WTC11 (cell line): ENCODE measurements at regions not wholly inside any gene's neighbourhood (a gene's known extent, or its start where the extent isn't known, plus 50 kb on each side); places are given as distances from the start of the nearest gene placed in this dataset.

Source experiments
- ATAC-seq: fragments of 200-7000 bp; cut with Tn5 transposase; 2 replicates; pipeline ENCODE4 v1.10.0; 2021; ENCODE audit warnings: mild to moderate bottlenecking, moderate library complexity
- CTCF ChIA-PET: fragments of 300-600 bp; sonication (Branson Sonifier 250); formaldehyde crosslinking; loops from one replicate; lab custom pipeline; 2021; ENCODE audit warnings: antibody characterized with exemption; lab: Charles Lee
- POLR2A ChIA-PET: fragments of 350-600 bp; sonication (Branson Sonifier 250); formaldehyde crosslinking; loops from one replicate; lab custom pipeline; 2021; ENCODE audit warnings: antibody characterized with exemption; lab: Charles Lee
- DNase-seq: peaks from one replicate; pipeline ENCODE4 v3.0.0; 2021; ENCODE audit warnings: low spot score
- H3K27ac Mint-ChIP-seq: 2 replicates; pipeline ENCODE4 v1.8.0; 2021; ENCODE audit warnings: mixed read lengths
- H3K27me3 Mint-ChIP-seq: 2 replicates; pipeline ENCODE4 v1.8.0; 2021; ENCODE audit warnings: low read depth, mild to moderate bottlenecking, moderate library complexity, mixed read lengths
- H3K36me3 Mint-ChIP-seq: 2 replicates; pipeline ENCODE4 v1.8.0; 2021; ENCODE audit warnings: mixed read lengths
- H3K4me1 Mint-ChIP-seq: 2 replicates; pipeline ENCODE4 v1.8.0; 2022; ENCODE audit warnings: mixed read lengths
- H3K4me3 Mint-ChIP-seq: 2 replicates; pipeline ENCODE4 v1.8.0; 2021; ENCODE audit warnings: mild to moderate bottlenecking, moderate library complexity, mixed read lengths
- H3K9me3 Mint-ChIP-seq: 2 replicates; pipeline ENCODE4 v1.8.0; 2021; ENCODE audit warnings: mixed read lengths
- CBFB ChIP-seq: sonication (generic); formaldehyde crosslinking; IDR thresholded peaks from 2 replicates; pipeline ENCODE4 v1.8.1; 2022; ENCODE audit warnings: mild to moderate bottlenecking, low read depth, missing genetic modification reagents
- GTF2I ChIP-seq: fragments of 250-450 bp; sonication (Bioruptor Pico); conservative IDR thresholded peaks from 2 replicates; pipeline ENCODE4 v1.4.0; 2021; ENCODE audit warnings: mild to moderate bottlenecking
- NFATC4 ChIP-seq: fragments of 250-450 bp; sonication (Bioruptor Pico); IDR thresholded peaks from 2 replicates; pipeline ENCODE4 v1.9.0; 2021; ENCODE audit warnings: mild to moderate bottlenecking
- NFE2L1 ChIP-seq: sonication (generic); formaldehyde crosslinking; IDR thresholded peaks from 2 replicates; pipeline ENCODE4 v1.8.1; 2023; ENCODE audit warnings: missing genetic modification reagents
- NR2C2 ChIP-seq: sonication (generic); formaldehyde crosslinking; IDR thresholded peaks from 2 replicates; pipeline ENCODE4 v1.8.0; 2022; ENCODE audit warnings: mild to moderate bottlenecking, missing genetic modification reagents
- OVOL2 ChIP-seq: fragments of 250-450 bp; sonication (Bioruptor Pico); IDR thresholded peaks from 2 replicates; pipeline ENCODE4 v1.9.0; 2021; ENCODE audit warnings: mild to moderate bottlenecking, borderline replicate concordance
- SMAD4 ChIP-seq: sonication (generic); formaldehyde crosslinking; IDR thresholded peaks from 2 replicates; pipeline ENCODE4 v1.8.0; 2022; ENCODE audit warnings: mild to moderate bottlenecking, missing genetic modification reagents
- SP1 ChIP-seq: sonication (generic); formaldehyde crosslinking; conservative IDR thresholded peaks from 2 replicates; pipeline ENCODE4 v1.8.1; 2022; ENCODE audit warnings: missing genetic modification reagents
- TF ChIP-seq, protein P1 (sequence below): sonication (generic); formaldehyde crosslinking; IDR thresholded peaks from 2 replicates; pipeline ENCODE4 v1.8.1; 2022; ENCODE audit warnings: missing genetic modification reagents, borderline replicate concordance
- TF ChIP-seq, protein P2 (sequence below): sonication (generic); formaldehyde crosslinking; conservative IDR thresholded peaks from 2 replicates; pipeline ENCODE4 v1.8.1; 2023; ENCODE audit warnings: mild to moderate bottlenecking, low read depth, missing genetic modification reagents, moderate library complexity
- TF ChIP-seq, protein P3 (sequence below): fragments of 250-450 bp; sonication (Bioruptor Pico); IDR thresholded peaks from 2 replicates; pipeline ENCODE4 v1.8.0; 2021; ENCODE audit warnings: mild to moderate bottlenecking
- TF ChIP-seq, protein P4 (sequence below): fragments of 250-450 bp; sonication (Bioruptor Pico); IDR thresholded peaks from 2 replicates; pipeline ENCODE4 v1.9.0; 2021; ENCODE audit warnings: mild to moderate bottlenecking
- TF ChIP-seq, protein P5 (sequence below): sonication (generic); formaldehyde crosslinking; IDR thresholded peaks from 2 replicates; pipeline ENCODE4 v1.8.0; 2023; ENCODE audit warnings: missing genetic modification reagents, mild to moderate bottlenecking, borderline replicate concordance
- TF ChIP-seq, protein P6 (sequence below): sonication (generic); formaldehyde crosslinking; IDR thresholded peaks from 2 replicates; pipeline ENCODE4 v1.8.0; 2022; ENCODE audit warnings: mild to moderate bottlenecking, missing genetic modification reagents
- TF ChIP-seq, protein P7 (sequence below): sonication (generic); formaldehyde crosslinking; IDR thresholded peaks from 2 replicates; pipeline ENCODE4 v1.8.0; 2022; ENCODE audit warnings: mild to moderate bottlenecking, missing genetic modification reagents
- TF ChIP-seq, protein P8 (sequence below): fragments of 200-600 bp; IDR thresholded peaks from 2 replicates; pipeline ENCODE4 v1.8.0; 2022; ENCODE audit warnings: antibody characterized with exemption

DNA sequence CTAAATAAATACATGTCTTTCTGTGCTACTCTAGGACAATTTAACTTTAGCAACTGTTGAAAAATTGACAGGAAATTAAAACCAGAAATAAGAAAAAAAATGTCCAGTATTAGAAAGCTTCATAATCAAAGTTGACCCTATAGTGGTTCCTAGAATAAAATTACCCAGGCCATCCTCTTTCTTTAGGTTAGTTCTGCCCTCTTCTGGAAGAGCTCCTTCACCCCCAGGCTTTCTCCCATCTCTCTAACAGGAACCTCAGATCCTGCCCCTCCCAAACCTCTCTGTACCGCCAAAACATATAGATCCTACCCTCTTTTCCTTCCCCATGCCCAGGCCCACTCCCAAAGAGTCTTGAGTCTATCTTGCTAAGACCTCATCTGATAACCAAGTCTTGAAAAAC, 159.4 kb upstream of the CDK1 start:
- Mint-ChIP-seq H3K4me3 (no peak overlapping the region), H3K9me3 (no peaks in the 10 kb centered on the region), H3K27me3 (no peaks in the 10 kb centered on the region), H3K27ac (peak overlapping the region; percentile 48; the same call in 1 of the 2 replicates), H3K4me1 (no peaks in the 10 kb centered on the region), H3K36me3 (no peaks in the 10 kb centered on the region)
- DNase-seq, result no peak
- ChIA-PET CTCF (interaction anchor here (1.0 to 1.4 kb wide), 5 partner anchors 10 to 174 kb away, joined by 3 to 7 read pairs (median 3); no protein-coding TSS in a partner anchor), POLR2A (no interaction called here)
- no peak for TF ChIP-seq SP1 (CRISPR knock-in tag)
- TF ChIP-seq CBFB (CRISPR knock-in tag), result no peak
- TF ChIP-seq, protein P1, sequence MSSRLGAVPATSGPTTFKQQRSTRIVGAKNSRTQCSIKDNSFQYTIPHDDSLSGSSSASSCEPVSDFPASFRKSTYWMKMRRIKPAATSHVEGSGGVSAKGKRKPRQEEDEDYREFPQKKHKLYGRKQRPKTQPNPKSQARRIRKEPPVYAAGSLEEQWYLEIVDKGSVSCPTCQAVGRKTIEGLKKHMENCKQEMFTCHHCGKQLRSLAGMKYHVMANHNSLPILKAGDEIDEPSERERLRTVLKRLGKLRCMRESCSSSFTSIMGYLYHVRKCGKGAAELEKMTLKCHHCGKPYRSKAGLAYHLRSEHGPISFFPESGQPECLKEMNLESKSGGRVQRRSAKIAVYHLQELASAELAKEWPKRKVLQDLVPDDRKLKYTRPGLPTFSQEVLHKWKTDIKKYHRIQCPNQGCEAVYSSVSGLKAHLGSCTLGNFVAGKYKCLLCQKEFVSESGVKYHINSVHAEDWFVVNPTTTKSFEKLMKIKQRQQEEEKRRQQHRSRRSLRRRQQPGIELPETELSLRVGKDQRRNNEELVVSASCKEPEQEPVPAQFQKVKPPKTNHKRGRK (CRISPR knock-in tag), result no peak
- no peak for TF ChIP-seq NFE2L1 (CRISPR knock-in tag)
- TF ChIP-seq, protein P2, sequence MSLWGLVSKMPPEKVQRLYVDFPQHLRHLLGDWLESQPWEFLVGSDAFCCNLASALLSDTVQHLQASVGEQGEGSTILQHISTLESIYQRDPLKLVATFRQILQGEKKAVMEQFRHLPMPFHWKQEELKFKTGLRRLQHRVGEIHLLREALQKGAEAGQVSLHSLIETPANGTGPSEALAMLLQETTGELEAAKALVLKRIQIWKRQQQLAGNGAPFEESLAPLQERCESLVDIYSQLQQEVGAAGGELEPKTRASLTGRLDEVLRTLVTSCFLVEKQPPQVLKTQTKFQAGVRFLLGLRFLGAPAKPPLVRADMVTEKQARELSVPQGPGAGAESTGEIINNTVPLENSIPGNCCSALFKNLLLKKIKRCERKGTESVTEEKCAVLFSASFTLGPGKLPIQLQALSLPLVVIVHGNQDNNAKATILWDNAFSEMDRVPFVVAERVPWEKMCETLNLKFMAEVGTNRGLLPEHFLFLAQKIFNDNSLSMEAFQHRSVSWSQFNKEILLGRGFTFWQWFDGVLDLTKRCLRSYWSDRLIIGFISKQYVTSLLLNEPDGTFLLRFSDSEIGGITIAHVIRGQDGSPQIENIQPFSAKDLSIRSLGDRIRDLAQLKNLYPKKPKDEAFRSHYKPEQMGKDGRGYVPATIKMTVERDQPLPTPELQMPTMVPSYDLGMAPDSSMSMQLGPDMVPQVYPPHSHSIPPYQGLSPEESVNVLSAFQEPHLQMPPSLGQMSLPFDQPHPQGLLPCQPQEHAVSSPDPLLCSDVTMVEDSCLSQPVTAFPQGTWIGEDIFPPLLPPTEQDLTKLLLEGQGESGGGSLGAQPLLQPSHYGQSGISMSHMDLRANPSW (CRISPR knock-in tag), result no peak
- peak; percentile 86 for ATAC-seq

DNA sequence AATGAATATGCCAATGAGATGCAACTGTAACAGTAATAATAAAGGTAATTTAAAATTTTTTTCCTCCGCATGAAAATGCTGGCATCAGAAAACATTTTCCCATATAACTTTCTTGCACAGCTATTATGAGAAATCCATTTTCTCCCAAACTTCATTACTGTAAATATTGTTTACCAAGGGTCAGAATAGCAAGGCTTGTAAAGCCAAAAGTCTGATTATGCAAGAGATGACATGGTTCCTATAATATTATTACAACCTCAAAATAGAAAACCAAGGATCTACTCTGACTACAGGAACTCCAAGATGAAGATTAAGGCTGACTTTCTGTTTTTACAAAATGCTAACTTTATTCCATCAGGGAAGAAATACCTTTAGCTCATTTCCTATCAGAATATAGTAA, 162.7 kb upstream of the CDK1 start:
- ATAC-seq (no peak), DNase-seq (no peak)
- Mint-ChIP-seq H3K4me1 (peaks cover 7% of the 10 kb centered on the region), H3K36me3 (no peaks in the 10 kb centered on the region), H3K4me3 (no peak overlapping the region), H3K27me3 (no peaks in the 10 kb centered on the region), H3K27ac (no peak overlapping the region), H3K9me3 (no peaks in the 10 kb centered on the region)
- POLR2A ChIA-PET, result no interaction called here
- CTCF ChIA-PET, result no interaction called here
- TF ChIP-seq NR2C2 (CRISPR knock-in tag) (no peak), GTF2I (CRISPR knock-in tag) (no peak), OVOL2 (CRISPR knock-in tag) (no peak), NFATC4 (CRISPR knock-in tag) (no peak), SMAD4 (CRISPR knock-in tag) (no peak)
- TF ChIP-seq, protein P3, sequence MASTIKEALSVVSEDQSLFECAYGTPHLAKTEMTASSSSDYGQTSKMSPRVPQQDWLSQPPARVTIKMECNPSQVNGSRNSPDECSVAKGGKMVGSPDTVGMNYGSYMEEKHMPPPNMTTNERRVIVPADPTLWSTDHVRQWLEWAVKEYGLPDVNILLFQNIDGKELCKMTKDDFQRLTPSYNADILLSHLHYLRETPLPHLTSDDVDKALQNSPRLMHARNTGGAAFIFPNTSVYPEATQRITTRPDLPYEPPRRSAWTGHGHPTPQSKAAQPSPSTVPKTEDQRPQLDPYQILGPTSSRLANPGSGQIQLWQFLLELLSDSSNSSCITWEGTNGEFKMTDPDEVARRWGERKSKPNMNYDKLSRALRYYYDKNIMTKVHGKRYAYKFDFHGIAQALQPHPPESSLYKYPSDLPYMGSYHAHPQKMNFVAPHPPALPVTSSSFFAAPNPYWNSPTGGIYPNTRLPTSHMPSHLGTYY, result no peak
- TF ChIP-seq, protein P4, sequence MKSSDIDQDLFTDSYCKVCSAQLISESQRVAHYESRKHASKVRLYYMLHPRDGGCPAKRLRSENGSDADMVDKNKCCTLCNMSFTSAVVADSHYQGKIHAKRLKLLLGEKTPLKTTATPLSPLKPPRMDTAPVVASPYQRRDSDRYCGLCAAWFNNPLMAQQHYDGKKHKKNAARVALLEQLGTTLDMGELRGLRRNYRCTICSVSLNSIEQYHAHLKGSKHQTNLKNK (CRISPR knock-in tag), result no peak
- TF ChIP-seq, protein P5, sequence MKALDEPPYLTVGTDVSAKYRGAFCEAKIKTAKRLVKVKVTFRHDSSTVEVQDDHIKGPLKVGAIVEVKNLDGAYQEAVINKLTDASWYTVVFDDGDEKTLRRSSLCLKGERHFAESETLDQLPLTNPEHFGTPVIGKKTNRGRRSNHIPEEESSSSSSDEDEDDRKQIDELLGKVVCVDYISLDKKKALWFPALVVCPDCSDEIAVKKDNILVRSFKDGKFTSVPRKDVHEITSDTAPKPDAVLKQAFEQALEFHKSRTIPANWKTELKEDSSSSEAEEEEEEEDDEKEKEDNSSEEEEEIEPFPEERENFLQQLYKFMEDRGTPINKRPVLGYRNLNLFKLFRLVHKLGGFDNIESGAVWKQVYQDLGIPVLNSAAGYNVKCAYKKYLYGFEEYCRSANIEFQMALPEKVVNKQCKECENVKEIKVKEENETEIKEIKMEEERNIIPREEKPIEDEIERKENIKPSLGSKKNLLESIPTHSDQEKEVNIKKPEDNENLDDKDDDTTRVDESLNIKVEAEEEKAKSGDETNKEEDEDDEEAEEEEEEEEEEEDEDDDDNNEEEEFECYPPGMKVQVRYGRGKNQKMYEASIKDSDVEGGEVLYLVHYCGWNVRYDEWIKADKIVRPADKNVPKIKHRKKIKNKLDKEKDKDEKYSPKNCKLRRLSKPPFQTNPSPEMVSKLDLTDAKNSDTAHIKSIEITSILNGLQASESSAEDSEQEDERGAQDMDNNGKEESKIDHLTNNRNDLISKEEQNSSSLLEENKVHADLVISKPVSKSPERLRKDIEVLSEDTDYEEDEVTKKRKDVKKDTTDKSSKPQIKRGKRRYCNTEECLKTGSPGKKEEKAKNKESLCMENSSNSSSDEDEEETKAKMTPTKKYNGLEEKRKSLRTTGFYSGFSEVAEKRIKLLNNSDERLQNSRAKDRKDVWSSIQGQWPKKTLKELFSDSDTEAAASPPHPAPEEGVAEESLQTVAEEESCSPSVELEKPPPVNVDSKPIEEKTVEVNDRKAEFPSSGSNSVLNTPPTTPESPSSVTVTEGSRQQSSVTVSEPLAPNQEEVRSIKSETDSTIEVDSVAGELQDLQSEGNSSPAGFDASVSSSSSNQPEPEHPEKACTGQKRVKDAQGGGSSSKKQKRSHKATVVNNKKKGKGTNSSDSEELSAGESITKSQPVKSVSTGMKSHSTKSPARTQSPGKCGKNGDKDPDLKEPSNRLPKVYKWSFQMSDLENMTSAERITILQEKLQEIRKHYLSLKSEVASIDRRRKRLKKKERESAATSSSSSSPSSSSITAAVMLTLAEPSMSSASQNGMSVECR, result no peak
- TF ChIP-seq, protein P6, sequence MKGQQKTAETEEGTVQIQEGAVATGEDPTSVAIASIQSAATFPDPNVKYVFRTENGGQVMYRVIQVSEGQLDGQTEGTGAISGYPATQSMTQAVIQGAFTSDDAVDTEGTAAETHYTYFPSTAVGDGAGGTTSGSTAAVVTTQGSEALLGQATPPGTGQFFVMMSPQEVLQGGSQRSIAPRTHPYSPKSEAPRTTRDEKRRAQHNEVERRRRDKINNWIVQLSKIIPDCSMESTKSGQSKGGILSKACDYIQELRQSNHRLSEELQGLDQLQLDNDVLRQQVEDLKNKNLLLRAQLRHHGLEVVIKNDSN (CRISPR knock-in tag), result no peak
- TF ChIP-seq, protein P7, sequence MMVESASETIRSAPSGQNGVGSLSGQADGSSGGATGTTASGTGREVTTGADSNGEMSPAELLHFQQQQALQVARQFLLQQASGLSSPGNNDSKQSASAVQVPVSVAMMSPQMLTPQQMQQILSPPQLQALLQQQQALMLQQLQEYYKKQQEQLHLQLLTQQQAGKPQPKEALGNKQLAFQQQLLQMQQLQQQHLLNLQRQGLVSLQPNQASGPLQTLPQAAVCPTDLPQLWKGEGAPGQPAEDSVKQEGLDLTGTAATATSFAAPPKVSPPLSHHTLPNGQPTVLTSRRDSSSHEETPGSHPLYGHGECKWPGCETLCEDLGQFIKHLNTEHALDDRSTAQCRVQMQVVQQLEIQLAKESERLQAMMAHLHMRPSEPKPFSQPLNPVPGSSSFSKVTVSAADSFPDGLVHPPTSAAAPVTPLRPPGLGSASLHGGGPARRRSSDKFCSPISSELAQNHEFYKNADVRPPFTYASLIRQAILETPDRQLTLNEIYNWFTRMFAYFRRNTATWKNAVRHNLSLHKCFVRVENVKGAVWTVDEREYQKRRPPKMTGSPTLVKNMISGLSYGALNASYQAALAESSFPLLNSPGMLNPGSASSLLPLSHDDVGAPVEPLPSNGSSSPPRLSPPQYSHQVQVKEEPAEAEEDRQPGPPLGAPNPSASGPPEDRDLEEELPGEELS (CRISPR knock-in tag), result no peak
- TF ChIP-seq, protein P8, sequence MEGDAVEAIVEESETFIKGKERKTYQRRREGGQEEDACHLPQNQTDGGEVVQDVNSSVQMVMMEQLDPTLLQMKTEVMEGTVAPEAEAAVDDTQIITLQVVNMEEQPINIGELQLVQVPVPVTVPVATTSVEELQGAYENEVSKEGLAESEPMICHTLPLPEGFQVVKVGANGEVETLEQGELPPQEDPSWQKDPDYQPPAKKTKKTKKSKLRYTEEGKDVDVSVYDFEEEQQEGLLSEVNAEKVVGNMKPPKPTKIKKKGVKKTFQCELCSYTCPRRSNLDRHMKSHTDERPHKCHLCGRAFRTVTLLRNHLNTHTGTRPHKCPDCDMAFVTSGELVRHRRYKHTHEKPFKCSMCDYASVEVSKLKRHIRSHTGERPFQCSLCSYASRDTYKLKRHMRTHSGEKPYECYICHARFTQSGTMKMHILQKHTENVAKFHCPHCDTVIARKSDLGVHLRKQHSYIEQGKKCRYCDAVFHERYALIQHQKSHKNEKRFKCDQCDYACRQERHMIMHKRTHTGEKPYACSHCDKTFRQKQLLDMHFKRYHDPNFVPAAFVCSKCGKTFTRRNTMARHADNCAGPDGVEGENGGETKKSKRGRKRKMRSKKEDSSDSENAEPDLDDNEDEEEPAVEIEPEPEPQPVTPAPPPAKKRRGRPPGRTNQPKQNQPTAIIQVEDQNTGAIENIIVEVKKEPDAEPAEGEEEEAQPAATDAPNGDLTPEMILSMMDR, result no peak
